NCI-H2029 (cell line): ENCODE measurements at regions not wholly inside any gene's neighbourhood (a gene's known extent, or its start where the extent isn't known, plus 50 kb on each side); places are given as distances from the start of the nearest gene placed in this dataset.

ENCODE experiments used
- DNase-seq: peaks from one replicate; lab custom pipeline; 2025; lab: John Stamatoyannopoulos, UW

DNA sequence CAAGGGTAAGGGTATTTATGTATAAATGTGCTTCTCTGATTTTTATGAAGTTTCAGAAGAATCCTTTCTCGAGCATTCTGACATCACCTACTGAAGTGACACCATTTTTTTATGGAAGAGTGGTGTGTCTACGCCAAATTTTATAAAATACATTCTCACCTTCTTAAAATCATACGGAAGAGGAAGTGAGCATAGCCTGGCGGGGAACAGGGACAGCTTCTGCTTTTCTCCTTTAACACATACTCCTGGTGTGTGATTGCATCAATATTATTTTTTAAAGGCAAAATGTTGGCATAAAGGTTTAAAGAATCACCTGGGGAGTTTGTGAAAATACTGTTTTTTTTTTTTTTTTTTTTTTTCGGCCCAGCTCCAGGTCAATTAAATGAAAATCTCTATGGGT, 733.6 kb upstream of the MAN1A1 start:
- DNase-seq = no peak

- DNase-seq = no peak
Measured at GRCh38 chr6:120077489-120077888, 727.9 kb upstream of the MAN1A1 start.

GRCh38 chr6:120058410-120058809, 708.8 kb upstream of the MAN1A1 start:
- DNase-seq = no peak

DNA sequence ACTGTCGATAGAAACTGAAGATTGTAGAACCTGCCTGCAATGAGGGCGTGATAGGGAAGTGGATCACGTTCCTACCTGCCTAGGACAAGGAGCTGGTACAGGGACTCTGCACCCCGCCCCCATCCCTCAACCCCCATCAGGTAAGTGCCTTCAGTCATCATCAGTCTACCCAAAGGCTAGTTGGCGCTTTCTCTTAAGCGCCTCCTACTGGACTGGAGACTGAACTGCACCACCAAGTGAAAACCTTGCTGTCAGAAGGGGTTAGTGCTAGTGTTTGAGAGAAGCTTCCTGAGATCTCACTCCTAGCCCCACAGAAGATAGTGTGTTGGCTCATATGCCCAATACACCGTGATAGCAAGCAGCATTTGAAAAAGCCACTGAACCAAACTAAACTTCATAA, 706.5 kb upstream of the MAN1A1 start:
- DNase-seq = no peak

- DNase-seq = no peak
Measured at GRCh38 chr6:120055071-120055470, 705.5 kb upstream of the MAN1A1 start.

- DNase-seq = no peak
Measured at GRCh38 chr6:120039664-120040063, 690.1 kb upstream of the MAN1A1 start.

- no peak for DNase-seq
Measured at GRCh38 chr6:120031837-120032236, 682.3 kb upstream of the MAN1A1 start.

- no peak for DNase-seq
Measured at GRCh38 chr6:120026791-120027190, 677.2 kb upstream of the MAN1A1 start.

DNA sequence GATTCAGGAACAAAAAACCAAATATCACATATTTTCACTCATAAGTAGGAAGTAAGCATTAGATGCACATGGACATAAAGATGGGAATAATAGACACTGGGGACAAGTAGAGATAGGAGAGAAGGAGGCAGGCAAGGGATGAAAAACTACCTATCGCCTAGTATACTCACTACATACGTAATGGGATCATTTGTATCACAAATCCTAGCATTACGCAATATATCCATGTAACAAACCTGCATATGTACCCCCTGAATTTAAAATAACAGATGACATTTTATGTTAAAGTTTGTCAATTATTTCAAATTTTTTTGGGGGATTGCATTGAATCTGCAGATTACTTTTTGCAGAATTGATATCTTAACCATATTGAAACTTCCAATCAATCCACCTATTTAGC, 660.5 kb upstream of the MAN1A1 start:
- DNase-seq = no peak

DNA sequence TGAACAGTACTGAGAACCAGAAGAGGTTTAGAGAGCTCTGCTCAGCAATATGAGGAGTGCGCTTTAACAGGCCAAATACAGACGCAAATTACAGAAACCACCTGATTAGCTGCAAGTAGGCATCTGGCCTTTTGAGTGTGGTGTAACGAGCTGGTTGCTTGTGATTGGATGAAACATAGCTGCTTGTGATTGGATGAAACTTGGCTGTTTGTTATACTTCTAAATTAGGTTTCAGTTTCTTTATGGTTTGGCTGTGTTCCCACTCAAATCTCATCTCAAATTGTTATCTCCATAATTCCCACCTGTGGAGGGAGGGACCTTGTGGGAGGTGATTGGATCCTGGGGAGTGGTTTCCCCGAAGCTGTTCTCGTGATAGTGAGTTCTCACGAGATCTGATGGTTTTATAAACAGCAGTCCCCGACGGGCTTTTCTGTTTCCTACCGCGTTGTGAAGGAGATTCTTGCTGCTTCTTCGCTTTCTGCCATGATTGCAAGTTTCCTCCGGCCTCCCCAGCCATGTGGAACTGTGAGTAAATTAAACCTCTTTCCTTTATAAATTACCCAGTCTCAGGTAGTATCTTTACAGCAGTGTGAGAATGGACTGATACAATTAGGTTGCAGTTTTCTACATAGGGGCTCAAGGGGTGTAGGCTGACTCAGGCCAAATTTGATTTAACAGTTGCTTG, 655.9 kb upstream of the MAN1A1 start:
- peak; percentile 99 for DNase-seq

DNA sequence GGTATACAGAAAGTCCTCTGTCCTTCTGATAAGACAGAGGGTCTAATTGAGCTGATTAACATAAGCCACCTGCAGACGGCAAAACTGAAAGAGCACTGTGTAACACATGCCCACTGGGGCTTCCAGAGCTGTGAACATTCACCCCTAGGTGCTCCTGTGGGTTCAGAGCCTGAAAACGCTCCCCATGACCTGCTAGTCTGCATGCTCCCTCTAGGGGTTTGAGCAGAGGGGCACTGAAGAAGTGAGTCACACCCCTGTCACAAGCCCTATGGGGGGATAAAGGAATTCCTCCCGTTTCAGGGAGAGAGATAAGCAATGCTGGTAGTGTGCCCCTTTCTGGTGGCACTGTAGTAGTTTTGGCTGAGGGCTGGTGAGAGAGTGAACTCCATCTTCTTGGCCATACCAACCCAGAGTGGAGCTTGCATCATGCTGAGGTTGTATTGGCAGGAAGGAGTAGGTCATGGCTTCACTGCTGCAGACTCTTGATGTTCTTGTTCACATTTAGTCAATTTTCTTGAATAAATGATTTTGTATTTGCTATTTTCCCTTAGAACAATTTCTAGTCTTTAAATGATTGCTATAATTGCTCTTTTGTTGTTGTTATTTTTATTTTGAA, 637.5 kb upstream of the MAN1A1 start:
- DNase-seq = no peak

- no peak for DNase-seq
Measured at GRCh38 chr6:119985952-119986736, 636.6 kb upstream of the MAN1A1 start.

GRCh38 chr6:119980802-119981201, 631.2 kb upstream of the MAN1A1 start:
- no peak for DNase-seq

- DNase-seq = no peak
Measured at GRCh38 chr6:119979862-119980261, 630.3 kb upstream of the MAN1A1 start.

DNA sequence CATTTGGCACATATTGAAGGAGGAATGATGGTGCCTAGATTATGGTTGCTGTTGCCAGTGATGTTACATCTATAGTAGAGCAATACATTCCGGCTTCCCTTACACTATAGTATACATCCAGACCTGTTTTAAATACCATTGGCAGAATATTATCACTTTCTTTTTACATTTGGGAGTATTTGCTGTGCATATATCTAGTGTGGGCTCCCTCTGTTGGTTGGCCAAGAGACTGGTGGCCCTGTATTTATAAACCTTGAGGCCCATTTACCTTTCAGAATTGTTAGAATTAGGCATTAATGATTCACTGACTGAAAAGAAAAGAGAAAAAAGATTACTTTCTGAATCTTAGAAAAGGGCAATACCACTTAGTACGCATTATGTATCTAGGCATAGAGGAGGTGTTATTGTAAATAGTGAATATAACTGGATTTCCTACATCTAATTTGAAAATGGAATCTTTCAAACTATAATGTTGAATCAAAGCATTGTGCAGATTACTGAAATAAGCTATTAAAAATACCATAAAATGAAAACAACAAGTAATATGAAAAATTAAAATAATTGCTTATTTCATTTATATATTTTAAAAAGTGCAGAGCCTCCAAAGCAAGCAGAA, 628.8 kb upstream of the MAN1A1 start:
- no peak for DNase-seq

DNA sequence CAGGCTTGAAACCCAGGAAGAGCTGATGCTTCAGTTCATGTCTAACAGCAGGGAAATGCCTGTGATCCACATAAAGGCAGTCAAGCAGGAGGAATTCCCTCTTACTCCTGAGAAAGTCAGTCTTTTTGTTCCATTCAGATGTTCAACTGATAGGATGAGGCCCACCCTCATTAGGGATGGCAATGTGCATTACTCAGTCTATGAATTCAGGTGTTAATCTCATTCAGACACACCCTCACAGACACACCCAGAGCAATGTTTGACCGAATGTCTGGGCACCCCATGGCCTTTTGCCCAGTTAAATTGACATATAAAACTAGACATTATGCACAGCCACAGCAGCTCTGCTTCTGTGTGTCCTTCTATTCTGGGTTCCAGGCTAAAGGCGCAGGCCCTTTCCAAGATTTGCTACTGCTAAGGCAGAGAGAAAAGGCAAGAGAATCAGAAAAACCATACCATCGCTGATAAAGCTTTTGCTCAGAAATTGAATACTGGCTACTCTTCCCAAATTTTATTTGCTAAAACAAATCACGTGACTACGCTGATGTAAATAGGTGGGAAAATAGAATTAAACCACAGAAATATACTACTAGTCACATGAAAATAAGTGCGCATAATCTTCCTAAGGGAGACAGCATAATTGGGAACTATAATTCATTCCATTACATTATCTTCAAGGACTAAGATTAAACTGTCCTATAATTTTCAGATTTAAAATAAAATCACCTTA, 625.0 kb upstream of the MAN1A1 start:
- no peak for DNase-seq

DNA sequence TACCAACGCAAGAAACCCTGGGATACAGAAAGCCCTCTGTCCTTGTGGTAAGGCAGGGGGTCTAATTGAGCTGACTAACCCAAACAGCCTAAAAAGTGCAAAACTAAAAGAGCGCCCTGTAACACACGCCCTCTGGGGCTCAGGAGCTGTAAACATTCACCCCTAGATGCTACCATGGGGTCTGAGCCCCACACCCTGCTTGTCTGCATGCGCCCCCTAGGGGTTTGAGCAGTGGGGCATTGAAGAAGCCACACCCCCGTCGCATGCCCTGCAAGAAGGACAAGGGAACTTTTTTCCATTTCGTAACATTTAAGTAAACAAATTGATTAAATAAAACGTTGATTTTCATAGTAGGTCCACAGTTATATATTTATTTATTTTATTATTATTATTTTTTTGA, 616.9 kb upstream of the MAN1A1 start:
- DNase-seq = no peak

DNA sequence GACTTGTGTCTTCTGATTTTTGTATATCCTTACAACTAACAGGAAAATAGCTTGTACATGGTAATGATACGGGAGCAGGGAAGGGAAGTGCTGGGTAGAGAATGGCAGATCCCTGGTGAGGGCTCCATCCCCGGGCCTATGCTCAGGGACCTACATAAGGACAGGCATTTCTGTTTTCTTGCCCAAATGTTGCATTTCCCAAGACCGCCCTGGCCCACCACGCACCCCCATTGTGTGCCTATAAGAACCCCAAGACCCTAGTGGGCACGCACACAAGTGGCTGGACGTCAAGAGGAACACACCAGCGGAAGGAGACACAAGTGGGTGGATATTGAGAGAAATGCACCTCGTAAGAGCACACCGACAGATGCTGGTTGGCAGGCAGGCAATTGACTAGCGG, 616.3 kb upstream of the MAN1A1 start:
- DNase-seq = no peak

GRCh38 chr6:119965008-119965407, 615.4 kb upstream of the MAN1A1 start:
- no peak for DNase-seq

DNA sequence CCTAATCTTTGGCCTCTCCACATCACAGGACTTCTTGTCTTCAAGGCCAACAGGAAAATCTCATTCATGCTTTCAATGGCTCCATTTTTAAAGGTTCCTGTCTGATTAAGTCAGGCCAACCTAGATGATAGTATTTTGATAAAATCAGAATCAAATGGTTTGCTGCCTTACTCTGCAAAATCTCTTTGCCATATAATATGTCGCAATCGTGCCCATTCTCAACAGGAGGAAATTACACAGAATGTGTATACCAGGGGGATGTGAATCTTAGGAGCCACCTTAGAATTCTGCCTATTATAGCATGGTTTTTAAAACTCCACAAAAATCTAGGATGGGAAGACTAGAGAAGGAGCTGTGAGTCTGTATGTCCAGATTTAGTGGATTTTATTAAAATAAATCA, 612.9 kb upstream of the MAN1A1 start:
- no peak for DNase-seq

DNA sequence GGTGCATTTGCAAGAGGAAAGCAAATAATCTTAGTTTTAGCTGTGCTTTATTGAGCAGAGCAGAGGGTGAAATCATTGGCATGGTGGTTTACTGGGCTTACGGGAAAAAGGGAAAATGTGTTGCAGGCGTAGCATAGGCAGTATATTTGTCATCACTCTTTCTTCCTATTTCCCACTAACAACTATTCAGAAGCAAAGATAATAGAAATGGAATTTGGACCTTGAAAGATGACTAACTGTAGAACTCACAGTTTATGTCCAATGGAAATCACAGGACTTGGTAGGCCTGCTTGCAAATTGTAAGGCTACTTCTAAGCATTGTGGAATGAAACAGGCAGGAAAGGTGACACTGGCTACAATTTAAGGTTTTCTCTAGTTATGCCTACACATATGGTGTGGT, 611.9 kb upstream of the MAN1A1 start:
- DNase-seq = no peak

DNA sequence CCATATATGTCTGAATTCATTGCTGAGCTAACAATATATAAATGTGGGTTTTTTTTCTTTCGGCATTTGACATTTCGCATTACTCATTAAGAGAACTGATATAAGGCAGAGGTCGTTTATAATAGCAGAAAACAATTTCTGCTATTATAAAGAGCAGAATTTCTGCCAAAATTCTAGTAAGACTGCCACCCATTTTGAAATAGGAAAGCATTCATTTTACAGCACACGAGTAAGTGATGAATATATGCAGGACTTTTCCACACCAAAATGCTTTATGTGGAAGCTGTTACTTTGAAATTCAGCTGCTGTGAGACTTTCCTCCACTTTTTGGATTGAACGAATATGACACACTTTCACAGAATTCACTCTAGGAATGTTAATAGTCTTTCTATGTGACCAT, 610.9 kb upstream of the MAN1A1 start:
- no peak for DNase-seq
